GM18507 (cell line): ENCODE measurements at regions not wholly inside any gene's neighbourhood (a gene's known extent, or its start where the extent isn't known, plus 50 kb on each side); places are given as distances from the start of the nearest gene placed in this dataset.
"Not testable (repeated sequence)": the region's sequence is repeated elsewhere in the genome, so short reads cannot be mapped to it uniquely, and the experiment has no call there.

ENCODE experiments used
- DNase-seq: peaks from one replicate; pipeline ENCODE4 v3.0.0; 2011; ENCODE audit warnings: low read depth; ENCODE audit not compliant: insufficient read length; ENCODE audit errors: extremely low spot score
- FAIRE-seq: peaks from 2 replicates; lab custom pipeline; 2011; peaks lifted over from hg19 to GRCh38; lab: Jason Lieb, UNC

DNA sequence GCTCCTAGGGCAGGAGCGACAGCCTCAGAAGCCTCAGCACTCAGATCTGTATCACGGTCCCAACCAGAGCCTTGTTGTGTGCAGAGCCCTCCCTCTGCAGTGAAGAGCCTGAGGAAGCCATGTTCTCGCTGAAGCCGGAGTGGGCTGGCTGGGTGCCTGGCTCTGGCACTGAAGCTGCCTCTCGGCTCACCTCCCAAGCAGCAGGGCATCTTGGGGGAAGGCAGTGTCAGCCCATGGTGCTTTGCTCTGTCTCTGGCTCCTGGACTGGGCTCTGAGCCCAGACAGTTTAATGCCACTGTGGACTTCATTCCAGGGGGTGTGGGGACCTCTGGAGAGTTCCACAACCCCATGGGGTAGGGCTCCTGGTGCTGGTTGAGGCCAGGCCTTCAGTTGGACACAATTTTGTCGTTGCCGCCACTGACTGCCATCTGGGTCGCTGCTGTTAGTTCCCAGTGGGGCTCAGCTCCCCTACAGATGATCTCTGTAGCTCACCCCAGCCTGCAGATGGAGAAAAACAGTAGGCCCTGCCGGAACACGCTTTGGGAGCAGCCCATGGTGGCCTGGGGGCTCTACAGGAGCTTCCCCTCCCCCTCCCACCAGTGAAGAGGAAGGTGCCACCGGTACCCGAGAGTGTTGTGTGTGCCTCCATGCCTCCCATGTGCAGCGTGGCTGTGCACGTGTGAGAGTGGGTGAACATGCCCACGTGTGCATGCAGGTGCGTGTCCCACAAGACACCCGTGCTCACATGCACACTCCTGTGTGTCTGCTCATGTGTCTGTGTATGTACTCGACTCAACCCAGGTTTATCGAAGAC is 86.5 kb upstream of the B3GAT1 start:
- no peak for DNase-seq
- FAIRE-seq: no peak

GRCh38 chr11:134497586-134497985 is 85.5 kb upstream of the B3GAT1 start:
- DNase-seq: no peak
- no peak for FAIRE-seq

- not testable (repeated sequence) for FAIRE-seq, DNase-seq
These were observed 84.0 kb upstream of the B3GAT1 start for GRCh38 chr11:134496058-134496457.

GRCh38 chr11:134494395-134494794 is 82.4 kb upstream of the B3GAT1 start:
- FAIRE-seq, DNase-seq: not testable (repeated sequence)

DNA sequence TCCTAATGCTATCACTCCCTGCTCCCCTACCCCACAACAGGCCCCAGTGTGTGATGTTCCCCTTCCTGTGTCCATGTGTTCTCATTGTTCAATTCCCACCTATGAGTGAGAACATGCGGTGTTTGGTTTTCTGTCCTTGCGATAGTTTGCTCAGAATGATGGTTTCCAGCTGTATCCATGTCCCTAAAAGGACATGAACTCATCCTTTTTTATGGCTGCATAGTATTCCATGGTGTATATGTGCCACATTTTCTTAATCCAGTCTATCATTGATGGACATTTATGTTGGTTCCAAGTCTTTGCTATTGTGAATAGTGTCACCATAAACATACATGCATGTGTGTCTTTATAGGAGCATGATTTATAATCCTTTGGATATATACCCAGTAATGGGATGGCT is 80.4 kb upstream of the B3GAT1 start:
- not testable (repeated sequence) for FAIRE-seq, DNase-seq

DNA sequence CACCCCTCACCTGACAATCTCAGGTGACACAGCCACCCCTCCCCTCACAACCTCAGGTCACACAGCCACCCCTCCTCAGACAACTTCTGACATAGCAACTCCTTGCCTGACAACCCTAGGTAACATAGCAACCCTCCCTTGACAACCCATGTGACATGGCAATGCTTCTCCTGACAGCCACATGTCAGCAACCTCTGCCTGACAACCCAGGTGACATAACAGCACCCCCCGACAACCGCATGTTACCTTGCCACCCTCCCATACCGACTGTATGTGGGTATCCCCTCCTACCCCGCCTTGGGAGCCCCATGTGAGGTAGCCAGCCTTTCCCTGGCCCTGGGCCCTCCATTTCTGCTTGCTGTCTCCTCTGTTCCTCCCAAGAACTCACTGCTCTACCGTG is 77.7 kb upstream of the B3GAT1 start:
- FAIRE-seq (no peak), DNase-seq (no peak)

GRCh38 chr11:134488913-134489312 is 76.9 kb upstream of the B3GAT1 start:
- no peak for DNase-seq
- no peak for FAIRE-seq

- FAIRE-seq (no peak), DNase-seq (no peak)
These were observed 76.5 kb upstream of the B3GAT1 start for GRCh38 chr11:134488512-134488911.

DNA sequence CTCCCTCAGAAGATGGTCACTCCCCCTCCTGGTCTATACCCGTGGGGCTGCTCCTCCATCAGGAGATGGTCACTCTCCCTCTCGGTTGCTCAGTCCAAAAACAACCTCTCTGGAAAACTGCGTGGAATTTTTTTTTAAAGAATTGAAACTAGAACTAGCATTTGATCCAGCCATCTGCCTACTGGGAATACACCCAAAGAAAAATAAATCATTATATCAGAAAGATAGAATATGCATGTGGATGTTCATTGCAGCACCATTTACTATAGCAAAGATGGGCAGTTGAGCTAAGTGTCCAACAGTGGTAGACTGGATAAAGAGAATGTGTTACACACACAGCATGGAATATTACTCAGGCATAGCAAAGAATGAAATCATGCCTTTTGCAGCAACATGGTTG is 75.7 kb upstream of the B3GAT1 start:
- no peak for DNase-seq
- no peak for FAIRE-seq

DNA sequence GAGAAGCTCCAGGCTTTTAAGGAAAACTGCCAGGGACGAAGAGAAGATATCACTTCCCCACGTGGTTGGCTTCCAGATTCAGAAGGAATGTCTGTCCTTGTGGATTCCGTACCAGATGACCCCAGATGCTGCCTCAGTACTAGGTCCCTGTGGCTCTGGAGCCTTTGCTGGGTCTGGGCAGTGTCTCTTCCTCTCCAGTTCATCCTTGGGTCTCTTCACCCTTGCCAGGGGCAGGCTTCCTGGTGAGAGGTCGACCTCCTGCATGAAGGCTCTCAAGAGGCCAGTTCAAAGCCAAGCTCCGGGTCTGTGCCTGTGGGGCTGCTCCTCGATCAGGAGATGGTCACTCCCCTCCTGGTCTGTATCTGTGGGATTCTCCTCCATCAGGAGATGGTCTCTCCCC is 74.7 kb upstream of the B3GAT1 start:
- no peak for FAIRE-seq
- DNase-seq: no peak

- DNase-seq (no peak), FAIRE-seq (no peak)
These were observed 74.1 kb upstream of the B3GAT1 start for GRCh38 chr11:134486106-134486505.

- DNase-seq (no peak), FAIRE-seq (no peak)
These were observed 73.3 kb upstream of the B3GAT1 start for GRCh38 chr11:134485316-134485715.

GRCh38 chr11:134483857-134484256 is 71.8 kb upstream of the B3GAT1 start:
- DNase-seq (no peak), FAIRE-seq (no peak)

- no peak for DNase-seq
- FAIRE-seq: no peak
These were observed 71.2 kb upstream of the B3GAT1 start for GRCh38 chr11:134483291-134483690.

GRCh38 chr11:134482865-134483264 is 70.8 kb upstream of the B3GAT1 start:
- FAIRE-seq (no peak), DNase-seq (no peak)

GRCh38 chr11:134481933-134482527 is 70.0 kb upstream of the B3GAT1 start:
- DNase-seq (no peak), FAIRE-seq (no peak)

DNA sequence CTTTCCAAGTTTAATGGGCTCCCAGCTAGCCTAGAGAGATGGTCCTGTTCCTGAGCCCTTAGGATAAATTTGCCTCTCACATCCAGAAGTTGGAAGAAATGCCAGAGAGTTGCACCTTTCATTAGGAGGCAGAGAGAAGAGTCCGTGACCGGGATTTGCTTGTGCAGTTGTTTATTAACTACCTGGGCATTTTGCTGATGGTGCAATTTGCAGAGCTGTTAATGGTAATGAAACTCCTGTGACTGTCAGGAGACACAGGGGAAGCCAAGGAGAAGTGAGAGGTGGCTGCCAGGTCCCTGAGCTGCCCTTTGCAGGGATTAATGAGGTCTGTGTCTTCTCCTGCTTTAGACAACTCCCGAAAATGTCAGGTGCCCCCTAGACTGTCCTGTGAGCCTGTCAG is 69.1 kb upstream of the B3GAT1 start:
- FAIRE-seq: no peak
- no peak for DNase-seq

- DNase-seq: no peak
- FAIRE-seq: no peak
These were observed 68.2 kb upstream of the B3GAT1 start for GRCh38 chr11:134480136-134480712.

- DNase-seq (no peak), FAIRE-seq (no peak)
These were observed 67.4 kb upstream of the B3GAT1 start for GRCh38 chr11:134479206-134480135.

DNA sequence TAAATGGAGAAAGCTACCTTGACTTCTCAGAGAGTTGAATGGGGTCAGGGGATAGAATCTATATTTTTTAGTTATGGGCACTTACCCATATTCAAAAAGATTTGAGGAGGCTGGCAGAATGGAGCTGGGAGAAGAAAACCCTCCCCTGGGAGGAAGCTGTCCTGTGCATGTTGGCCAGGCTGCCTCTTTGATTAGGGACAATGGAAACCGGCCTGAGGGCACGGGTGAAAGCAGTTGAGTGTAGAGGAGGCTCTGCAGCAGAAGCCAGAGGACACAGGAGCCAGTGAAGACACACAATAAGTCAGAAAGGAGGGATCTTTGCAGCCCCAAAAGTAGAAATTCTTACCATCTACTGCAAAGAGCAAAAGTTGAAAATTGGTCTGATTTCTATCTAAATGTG is 66.6 kb upstream of the B3GAT1 start:
- DNase-seq (no peak), FAIRE-seq (no peak)
